Suppressor macrophage treated with lipopolysaccharide for 4 hours (primary cell): ENCODE measurements at regions not wholly inside any gene's neighbourhood (a gene's known extent, or its start where the extent isn't known, plus 50 kb on each side); places are given as distances from the start of the nearest gene placed in this dataset.

ENCODE experiments used
- DNase-seq: peaks from one replicate; pipeline ENCODE4 v3.0.0-alpha.2; 2020

DNA sequence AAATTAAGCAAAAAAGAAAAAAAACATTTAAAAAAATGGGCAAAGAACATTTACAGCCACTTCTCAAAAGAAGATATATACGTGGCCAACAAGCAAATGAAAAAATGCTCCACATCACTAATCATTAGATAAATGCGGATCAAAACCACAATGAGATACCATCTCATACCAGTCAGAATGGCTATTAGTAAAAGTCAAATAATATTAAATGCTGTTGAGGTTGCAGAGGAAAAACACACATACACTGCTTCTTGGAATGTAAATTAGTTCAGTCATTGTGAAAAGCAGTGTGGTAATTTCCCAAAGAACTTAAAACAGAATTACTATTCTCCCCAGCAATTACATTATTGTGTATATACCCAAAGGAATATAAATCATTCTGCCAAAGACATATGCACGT is 1189.0 kb downstream of the PCDH18 start:
- DNase-seq = no peak

DNA sequence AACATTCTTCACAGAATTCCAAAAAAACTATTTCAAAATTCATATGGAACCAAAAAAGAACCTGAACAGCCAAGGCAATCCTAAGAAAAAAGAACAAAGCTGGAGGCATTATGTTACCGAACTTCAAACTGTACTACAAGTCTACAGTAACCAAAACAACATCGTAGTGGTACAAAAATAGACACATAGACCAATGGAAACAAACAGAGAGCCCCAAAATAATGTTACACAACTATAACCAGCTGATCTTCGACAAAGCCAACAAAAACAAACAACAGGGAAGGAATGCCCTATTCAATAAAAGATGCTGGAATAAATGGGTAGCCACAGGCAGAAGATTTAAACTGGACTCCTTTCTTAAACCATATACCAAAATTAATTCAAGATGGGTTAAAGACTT is 1189.6 kb downstream of the PCDH18 start:
- no peak for DNase-seq

DNA sequence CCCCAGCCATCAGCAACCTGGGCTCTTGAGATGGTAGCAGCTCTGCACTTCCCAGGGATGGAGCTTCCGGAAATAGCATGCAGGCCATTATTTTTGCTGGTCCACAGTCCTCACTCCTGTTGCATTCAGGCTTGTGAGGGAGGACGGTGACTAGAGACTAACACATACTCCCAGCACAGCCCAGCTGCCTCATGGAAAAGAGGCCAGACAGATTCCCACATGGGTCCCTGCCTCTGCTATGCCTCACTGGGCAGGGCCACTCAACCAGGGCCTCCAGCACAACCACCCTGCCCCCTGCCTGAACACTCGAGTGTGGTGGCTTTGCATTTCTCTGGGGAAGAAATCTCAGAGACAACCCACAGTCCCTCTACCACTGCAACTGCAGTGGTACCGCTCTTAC is 1195.1 kb downstream of the PCDH18 start:
- DNase-seq = no peak

DNA sequence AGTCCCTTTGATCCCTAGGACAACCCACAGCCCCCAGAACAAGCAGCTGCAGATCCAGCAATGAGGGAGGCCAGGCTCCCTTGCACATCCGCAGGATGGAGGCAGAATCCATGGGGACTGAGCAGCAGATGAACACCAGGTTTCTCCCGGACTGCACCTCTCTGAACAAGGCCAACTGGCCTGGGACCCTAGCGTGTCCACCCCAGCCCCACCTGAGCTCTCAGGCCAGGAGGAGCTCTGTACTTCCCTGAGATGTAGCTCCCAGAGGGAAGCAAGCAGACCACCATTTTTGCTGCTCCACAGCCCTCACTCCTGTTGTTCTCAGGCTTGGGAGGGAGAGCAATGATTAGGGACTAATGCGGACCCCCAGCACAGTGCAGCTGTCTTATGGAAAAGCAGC is 1195.8 kb downstream of the PCDH18 start:
- DNase-seq = no peak

DNA sequence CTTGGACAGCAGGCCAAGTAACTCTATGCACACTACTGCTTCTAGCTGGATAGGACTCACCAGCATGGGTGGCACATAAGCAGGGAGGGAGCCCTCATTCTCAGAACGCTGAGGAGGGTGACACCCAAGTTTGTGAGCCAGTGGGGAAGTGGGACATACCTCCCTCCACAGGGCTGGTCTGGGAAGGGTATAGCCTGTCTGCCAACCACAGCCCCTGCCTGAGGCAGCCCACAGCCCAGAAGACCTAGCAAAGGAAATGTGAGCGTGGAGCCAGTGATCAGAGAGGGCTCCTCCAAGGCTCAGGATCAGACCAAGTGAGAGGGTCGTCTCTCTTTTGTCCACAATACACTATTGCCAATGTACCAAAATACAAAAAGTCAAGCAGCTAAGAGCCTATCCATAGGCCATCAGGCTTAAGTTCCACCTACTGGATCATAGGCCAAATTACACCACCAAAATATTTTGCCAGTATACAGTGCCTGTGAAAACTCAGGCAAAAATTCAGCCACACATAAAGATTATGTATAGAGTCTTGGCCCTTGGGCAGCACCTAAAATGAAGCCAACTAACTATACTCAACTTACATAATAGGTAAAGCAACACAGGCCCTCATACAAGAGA is 1203.1 kb downstream of the PCDH18 start:
- DNase-seq = no peak

DNA sequence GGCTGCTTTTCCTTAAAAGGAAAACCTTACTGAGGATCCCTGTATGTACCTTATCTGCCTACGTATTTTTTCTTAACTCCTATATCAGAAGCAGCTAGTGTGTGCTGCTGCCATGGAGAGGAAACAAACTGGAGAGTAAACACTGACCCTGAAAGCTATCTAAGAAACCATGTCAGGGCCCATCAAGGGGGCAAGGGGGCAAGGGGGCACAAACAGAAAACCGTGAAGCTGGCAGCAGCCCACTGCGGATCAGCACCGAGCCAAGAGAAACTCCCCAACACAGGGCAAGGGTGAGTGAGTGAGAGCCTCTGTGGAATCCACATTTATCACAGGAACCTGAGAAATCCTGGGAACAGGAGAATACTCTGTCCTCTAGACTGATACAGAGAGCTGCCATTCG is 1204.2 kb downstream of the PCDH18 start:
- DNase-seq = no peak

DNA sequence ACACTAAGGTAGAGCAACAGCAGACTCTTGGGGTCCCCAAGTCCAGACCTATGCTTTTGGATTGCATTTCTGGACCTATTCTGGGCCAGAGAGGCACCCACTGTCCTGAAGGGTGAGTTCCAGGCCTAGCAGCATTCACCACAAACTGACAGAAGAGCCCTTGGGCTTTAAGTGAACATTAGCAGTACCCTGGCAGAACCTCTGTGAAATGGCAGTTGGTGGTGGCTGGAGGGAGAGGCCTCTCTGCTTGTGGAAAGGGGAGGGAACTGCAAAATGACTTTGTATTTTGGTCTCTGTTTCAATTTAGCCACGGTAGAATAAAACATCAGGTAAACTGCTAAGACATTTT is 1211.9 kb downstream of the PCDH18 start:
- no peak for DNase-seq

DNA sequence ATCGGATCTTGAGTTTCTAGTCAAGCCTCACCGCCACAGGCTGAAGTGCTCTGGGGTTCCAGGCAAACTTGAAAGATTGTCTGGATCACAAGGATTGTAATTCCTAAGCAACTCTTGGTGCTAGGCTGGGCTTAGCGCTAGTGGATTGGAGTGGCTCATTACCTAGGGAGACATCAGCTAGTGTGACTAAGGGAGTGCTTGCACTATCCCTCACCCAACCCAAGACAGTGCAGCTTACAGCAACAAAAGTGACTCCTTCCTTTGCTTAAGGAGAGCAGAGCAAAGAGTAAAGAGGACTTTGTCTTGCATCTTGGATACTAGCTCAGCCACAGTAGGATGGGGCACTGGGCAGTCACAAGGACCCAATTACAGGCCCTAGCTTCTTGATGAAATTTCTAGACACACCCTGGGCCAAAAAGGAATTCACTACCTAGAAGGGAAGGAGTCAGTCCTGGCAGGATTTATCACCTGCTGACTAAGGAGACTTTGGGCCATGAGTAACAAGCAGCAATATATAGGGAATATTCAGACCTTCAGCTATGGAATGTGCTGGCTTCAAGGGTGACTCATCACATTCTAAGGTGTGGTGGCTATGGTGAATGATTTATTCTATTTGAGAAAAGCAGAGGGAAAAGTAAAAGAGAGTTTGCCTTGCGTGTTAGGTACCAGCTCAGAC is 1212.4 kb downstream of the PCDH18 start:
- DNase-seq = no peak

DNA sequence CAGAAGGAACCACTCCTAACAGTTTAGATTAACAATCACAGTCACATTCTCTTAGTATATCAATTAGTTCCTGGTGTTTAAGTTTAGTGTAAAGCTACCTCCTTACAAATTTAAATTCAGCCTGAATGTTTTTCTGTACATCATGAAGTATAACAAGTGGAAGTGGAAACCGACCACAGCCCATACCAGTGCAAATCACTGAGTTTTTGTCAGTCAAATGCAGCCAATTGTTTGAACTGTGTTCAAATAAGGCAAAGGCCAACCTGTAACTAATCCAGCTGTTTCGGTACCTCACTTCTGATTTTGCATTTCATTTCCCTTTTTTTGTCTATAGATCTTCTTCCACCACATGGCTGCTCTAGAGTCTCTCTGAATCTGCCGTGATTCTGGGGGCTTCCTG is 1215.3 kb downstream of the PCDH18 start:
- DNase-seq = no peak

DNA sequence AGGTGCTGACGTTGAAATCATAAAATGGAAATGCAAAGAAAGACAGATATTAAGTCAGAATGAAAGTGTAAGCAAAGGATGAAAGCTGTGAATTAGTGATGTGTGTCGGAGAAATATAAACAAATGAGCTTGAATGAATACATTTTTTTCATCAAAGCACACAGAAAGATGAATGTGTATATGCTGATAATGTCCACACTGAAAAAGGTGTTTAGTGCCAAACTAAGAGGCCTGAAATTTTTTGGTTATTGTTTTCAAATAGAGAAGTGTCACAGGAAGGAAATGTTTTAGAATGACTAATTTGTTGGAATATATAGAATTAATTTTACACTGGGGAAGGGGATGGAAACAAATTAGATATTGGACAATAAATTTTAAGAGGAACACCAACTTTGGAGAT is 1217.6 kb downstream of the PCDH18 start:
- no peak for DNase-seq

DNA sequence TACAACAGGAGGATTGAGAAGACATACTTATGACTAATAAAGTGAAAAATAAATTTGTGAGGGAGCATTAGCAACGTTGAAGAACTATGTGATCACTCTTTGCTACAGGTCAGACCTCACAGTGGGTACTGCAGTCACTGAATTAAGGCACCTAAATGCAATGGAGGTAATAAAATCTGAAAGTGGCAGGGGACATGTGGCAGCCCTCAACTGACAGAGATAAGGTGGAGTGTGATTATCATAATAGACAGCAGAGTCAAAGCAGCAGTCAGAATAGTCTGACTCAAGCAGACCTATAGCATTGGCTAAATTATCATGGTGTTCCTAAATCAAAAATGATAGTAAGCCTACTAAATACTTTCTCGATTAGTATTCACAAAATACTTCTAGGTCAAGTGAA is 1220.5 kb downstream of the PCDH18 start:
- no peak for DNase-seq

DNA sequence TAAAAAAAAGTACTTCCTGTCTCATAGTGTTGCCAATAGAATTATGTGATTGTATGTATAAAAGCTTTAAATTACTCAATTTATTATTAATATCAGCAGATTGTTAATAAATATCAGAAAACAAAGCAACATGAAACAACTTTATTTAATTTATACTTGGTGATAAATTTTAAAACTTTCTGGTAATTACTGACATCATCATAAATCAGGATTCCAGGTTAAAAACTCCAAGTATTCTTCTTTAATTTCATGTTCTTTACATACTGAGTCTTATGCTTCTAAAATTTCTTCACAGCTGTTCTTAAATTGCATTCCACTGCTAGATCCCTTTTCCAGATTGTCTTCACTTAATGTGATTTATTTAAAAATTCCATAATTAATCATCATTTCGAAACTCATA is 1224.5 kb downstream of the PCDH18 start:
- DNase-seq = no peak

DNA sequence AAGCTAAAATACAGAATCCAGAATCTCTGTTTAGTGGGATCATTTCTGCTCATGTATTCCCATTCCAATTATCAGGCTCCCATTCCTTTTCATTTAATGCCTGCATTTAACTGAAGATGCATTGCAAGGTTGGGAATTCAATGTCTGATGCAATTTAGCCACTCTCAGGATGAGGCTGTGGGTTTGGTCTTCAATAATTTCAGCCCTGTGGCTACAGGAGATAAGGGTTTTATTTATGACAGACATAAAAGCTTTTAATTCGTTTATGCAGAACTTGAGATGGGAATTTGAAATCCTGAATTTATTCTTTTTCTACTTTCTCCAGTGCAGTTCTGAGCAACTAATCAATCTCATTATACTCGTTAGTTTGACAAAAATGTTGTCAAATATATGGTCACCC is 1225.9 kb downstream of the PCDH18 start:
- no peak for DNase-seq

DNA sequence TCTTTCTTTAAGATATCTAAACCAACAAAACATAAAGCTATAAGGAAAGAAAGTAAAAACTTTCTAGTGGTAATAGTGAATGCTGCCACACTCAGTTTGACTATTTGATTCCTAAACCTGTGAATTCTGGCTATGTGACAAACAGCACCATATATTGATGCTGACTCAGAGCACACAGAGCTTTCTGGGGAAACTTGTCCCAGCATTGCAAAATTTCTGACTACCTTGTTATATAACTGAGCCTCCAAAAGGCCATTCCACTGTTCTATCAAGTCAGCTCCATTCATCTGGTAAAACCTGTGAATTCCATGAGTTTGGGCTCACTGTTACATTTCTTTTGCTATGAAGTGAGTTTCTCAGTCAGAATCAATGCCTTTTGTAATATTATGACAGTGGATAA is 1229.7 kb downstream of the PCDH18 start:
- DNase-seq = no peak

DNA sequence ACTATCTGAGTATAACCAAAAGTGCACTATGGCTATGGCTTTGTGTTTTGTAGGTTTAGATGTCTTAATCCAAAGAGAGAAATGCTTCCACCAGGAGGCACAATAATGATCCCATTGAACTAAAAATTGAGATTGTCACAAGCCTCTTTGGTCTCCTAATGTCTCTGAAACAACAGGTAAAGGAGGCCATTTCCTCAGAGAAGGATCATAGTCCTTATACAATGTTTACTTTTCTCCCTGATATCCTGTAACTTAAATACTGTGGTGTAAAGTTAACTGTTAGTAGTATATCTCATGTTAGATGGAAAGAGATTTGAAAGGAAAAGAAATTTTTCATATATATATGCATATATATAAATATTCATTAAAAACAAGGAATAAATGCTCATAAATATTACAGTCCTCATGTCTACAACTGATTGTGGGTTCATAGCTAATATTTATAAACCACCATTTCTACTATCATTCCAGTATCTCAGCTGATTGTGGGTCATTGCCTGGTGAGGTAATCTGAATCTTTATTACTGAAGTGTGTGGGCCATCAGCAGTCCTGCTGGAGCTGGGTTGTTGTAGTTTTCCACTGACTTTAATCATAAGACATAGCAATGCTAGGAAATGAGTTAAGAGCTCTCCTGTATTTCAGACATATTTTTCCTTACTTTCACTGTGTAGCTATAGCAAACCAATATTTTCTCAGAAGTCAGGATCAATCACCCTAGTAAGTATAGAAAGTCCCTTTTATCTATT is 1230.4 kb downstream of the PCDH18 start:
- no peak for DNase-seq

DNA sequence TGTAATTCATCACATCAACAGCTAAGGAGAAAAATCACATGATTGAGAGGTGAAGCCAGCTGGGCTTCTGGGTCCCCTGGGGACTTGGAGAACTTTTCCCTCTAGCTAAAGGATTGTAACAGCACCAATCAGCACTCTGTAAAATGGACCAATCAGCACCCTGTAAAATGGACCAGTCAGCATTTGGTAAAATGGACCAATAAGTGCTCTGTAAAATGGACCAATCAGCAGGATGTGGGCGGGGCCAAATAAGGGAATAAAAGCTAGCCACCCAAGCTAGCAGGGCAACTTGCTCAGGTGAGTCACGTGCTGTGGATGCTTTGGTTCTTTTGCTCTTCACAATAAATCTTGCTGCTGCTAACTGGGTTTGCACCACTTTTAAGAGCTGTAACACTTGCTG is 1248.3 kb downstream of the PCDH18 start:
- DNase-seq = no peak

DNA sequence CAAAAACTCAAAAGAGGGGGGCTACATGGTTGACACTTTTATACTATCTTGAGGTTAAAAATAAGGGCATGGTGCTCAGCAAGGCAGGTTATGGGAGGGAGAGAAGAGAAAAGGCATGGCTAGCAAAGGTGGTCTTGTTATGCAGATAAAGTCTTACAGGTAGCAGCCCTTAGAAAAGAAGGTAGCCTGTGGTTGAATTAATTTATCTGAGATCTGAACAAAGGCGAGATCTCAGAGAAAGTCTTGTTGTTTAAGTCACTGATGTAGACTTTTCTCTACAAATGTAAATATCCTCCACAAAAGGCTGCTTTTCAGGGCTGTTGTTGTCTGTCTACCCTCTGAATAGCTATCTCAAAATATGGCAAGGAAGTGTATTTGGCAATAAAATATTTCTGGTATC is 1250.4 kb downstream of the PCDH18 start:
- DNase-seq = no peak

DNA sequence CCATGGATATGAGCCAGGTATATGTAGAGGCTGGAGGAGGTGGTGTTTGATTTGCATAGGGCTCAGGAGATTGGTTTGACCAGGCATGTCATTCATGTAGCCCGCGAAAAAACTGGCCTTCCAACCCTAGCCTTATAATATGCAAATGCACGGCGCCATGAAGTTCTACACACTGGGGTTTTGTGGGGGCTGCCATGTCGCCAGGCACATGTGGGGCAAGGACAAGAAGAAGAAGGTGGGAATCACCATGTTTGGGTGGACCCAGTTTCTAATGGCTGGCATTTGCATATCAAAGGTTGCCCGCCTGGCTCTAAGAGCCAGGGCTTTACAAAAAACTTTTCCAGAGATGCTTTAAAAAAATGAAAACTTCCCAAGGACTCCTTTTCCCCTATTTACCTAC is 1251.0 kb downstream of the PCDH18 start:
- DNase-seq = no peak

DNA sequence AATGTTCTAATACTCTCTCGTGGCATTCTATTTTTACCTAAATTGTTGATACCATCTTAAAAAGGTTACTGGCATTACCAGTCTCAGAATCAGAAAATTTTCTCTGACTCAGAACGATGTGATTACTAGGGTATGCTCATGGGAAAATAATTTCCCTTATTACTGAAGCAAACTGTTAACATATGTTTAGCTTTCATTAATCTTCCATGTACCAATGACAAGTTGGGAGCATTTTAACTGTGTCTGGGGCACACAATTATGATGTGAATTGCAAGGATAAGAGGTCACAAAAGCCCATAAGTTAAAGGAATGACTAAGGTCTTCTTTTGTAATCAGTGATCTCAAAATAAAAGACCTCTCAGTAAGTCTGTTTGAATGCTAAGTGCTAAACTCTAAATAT is 1254.6 kb downstream of the PCDH18 start:
- no peak for DNase-seq

DNA sequence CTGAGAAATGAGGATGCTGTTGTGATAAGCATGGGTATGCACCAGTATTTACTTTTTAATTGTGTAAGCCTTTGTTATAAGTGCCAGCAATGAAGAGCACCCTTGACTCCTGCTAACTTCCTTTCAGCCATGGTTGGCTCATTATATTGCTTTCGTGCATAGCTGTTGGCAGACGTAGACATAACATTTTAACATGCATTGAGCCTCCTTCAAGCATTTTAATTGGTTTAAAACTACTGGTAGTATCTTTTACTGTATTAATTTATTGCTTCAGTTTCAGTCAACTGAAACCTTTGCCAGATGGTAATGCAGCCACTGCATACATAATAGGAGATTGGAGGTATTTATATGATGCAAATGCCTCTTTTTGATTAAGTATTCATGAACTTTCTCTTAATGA is 1285.4 kb downstream of the PCDH18 start:
- no peak for DNase-seq

DNA sequence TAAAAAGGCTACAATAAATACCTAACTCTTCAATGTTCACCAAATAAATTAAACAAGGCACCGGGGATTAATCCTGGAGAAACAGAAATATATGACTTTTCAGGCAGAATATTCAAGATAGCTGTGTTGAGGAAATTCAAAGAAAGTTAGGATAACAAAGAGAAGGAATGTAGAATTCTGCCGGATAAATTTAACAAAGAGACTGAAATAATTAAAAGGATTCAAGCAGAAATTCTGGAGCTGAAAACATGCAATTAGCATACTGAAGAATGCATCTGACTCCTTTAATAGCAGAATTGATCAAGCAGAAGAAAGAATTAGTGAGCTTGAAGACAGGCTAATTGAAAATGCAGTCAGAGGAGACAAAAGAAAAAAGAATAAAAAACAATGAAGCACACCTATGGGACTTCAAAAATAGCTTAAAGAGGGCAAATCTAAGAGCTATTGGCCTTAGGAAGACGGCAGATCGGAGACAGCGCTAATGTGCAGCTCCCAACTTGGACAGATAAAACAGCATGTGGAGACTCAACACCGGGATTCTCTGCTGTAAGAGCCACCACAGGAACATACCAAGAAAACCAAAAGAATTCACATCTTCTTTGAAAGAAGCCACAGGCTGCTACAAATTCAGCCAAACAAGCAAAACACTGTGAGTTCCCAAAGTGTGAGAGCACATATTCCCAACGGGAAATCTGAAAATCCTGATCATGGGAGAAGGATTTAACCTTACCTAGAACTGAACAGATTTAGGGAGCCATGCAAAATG is 1290.9 kb downstream of the PCDH18 start:
- DNase-seq = no peak

DNA sequence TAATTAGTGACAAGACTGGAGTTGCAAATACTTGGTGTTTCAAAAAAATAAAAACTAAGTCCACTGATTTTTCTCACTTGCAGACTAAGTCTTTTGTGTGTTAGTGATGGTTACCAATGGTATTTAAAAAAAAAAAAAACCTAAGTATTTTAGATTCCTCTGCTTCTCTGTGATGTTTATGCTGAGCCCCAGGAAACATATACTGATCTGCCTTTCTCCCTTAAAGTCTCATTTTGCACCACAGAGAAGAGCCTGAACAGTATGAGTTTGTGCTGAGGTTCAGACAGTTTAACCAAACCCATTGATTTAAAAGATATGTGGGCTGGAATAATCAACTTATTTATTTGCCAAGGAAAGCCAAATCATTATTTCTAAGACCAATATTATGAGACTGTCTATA is 1305.0 kb downstream of the PCDH18 start:
- DNase-seq = no peak

DNA sequence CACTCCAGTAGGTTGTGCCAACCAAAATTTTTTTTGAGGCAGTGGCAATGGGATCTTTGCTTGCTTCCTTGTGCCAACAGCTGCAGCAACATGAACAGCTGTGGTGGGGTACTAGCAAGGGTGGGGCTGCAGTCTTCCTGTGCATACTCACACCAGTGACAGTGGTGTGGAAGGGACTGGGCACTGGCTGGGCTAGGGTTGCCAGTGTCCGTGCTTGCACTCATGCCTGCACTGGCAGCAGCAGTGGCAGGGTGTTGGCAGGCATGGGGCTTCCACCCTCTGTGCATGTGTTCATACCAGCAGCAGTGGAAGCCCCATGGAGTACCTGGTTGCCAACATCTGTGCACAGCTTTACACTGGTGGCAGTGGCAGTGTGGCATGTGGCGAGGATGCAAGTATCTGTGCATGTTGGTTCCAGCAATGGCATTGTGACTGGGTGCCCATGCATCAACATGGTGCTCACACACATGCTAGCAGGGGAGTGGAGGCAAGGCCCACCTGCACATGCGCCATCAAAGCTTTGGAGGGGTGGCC is 1312.6 kb downstream of the PCDH18 start:
- DNase-seq = no peak

DNA sequence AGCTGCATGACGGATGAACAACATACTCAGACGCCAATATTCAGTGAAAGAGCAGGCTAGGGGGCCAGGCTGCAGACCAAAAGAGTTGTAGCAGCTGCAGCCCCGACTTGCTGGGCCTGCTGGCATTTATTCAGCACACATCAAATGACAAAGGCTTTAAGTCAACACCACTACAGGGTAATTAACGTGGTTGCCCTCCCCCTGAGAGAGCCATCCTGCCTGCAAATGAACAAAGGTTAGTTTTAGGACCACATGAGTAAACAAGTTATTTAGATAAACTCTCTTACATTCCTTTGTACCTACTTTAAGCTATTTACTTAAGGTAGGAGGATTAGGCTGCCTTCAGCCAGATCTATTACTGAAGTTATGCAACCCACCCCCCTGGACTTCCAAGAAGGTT is 1329.1 kb downstream of the PCDH18 start:
- DNase-seq = no peak
